OCI-M2 (cell line): ENCODE measurements at regions not wholly inside any gene's neighbourhood (a gene's known extent, or its start where the extent isn't known, plus 50 kb on each side); places are given as distances from the start of the nearest gene placed in this dataset.

Experiments
- DNase-seq: peaks from one replicate; lab custom pipeline; 2025; ENCODE audit not compliant: unreplicated experiment; lab: John Stamatoyannopoulos, UW

- no peak for DNase-seq
These were observed 443.1 kb upstream of the KCNH7 start for GRCh38 chr2:163281717-163282116.

GRCh38 chr2:163269374-163270021, 430.9 kb upstream of the KCNH7 start:
- no peak for DNase-seq

- no peak for DNase-seq
These were observed 428.2 kb upstream of the KCNH7 start for GRCh38 chr2:163266772-163267171.

GRCh38 chr2:163265562-163265961, 427.0 kb upstream of the KCNH7 start:
- no peak for DNase-seq

GRCh38 chr2:163264341-163264740, 425.8 kb upstream of the KCNH7 start:
- no peak for DNase-seq

GRCh38 chr2:163259489-163259888, 420.9 kb upstream of the KCNH7 start:
- DNase-seq: no peak

GRCh38 chr2:163255086-163255485, 416.5 kb upstream of the KCNH7 start:
- no peak for DNase-seq

GRCh38 chr2:163253621-163254285, 415.2 kb upstream of the KCNH7 start:
- no peak for DNase-seq

- DNase-seq: no peak
These were observed 413.6 kb upstream of the KCNH7 start for GRCh38 chr2:163252199-163252598.

- DNase-seq: no peak
These were observed 410.0 kb upstream of the KCNH7 start for GRCh38 chr2:163248376-163249253.

GRCh38 chr2:163247847-163248220, 409.3 kb upstream of the KCNH7 start:
- DNase-seq: no peak

GRCh38 chr2:163247156-163247846, 408.7 kb upstream of the KCNH7 start:
- DNase-seq: no peak

GRCh38 chr2:163246135-163246534, 407.6 kb upstream of the KCNH7 start:
- no peak for DNase-seq

GRCh38 chr2:163236553-163236952, 398.0 kb upstream of the KCNH7 start:
- DNase-seq: no peak

- DNase-seq: no peak
These were observed 393.1 kb upstream of the KCNH7 start for GRCh38 chr2:163231666-163232065.

- no peak for DNase-seq
These were observed 375.1 kb upstream of the KCNH7 start for GRCh38 chr2:163213661-163214081.

- DNase-seq: no peak
These were observed 371.9 kb upstream of the KCNH7 start for GRCh38 chr2:163210430-163210918.

- DNase-seq: no peak
These were observed 369.3 kb upstream of the KCNH7 start for GRCh38 chr2:163207693-163208370.

GRCh38 chr2:163205589-163206254, 367.2 kb upstream of the KCNH7 start:
- no peak for DNase-seq

- no peak for DNase-seq
These were observed 362.2 kb upstream of the KCNH7 start for GRCh38 chr2:163200741-163201140.
